Activated T-cell treated with anti-CD3 and anti-CD28 coated beads, Interleukin-2, amount 50 U/mL, for 72 hours (primary cell): ENCODE measurements at regions not wholly inside any gene's neighbourhood (a gene's known extent, or its start where the extent isn't known, plus 50 kb on each side); places are given as distances from the start of the nearest gene placed in this dataset.
"Not testable (repeated sequence)": the region's sequence is repeated elsewhere in the genome, so short reads cannot be mapped to it uniquely, and the experiment has no call there.

Experiments used
- ATAC-seq, 2 donors: fragments of 150-1000 bp; cut with Tn5 transposase; replicated peaks in 1 of 2; 2 replicates each; pipeline ENCODE4 v1.10.0; 2021; ENCODE audit warnings: moderate library complexity in 2 of 2, mild to moderate bottlenecking in 1 of 2
- DNase-seq, 2 donors: peaks; one replicate each; pipeline ENCODE4 v3.0.0; 2021 to 2022; ENCODE audit warnings: mixed read lengths in 1 of 2
- H3K27ac Mint-ChIP-seq: one replicate; pipeline ENCODE4 v1.8.0; 2022; ENCODE audit warnings: mild to moderate bottlenecking, moderate library complexity, mixed read lengths
- H3K27me3 Mint-ChIP-seq: one replicate; pipeline ENCODE4 v1.8.0; 2022; ENCODE audit warnings: low read depth, mixed read lengths
- H3K36me3 Mint-ChIP-seq, 2 donors: one replicate each; pipeline ENCODE4 v1.8.0; 2022; ENCODE audit warnings: mixed read lengths in 2 of 2, mild to moderate bottlenecking in 1 of 2; ENCODE audit not compliant: insufficient read depth in 2 of 2
- H3K4me1 Mint-ChIP-seq: one replicate; pipeline ENCODE4 v1.8.0; 2022; ENCODE audit warnings: low read depth, mixed read lengths
- H3K4me3 Mint-ChIP-seq, 2 donors: one replicate each; pipeline ENCODE4 v1.8.0; 2022; ENCODE audit warnings: mild to moderate bottlenecking in 2 of 2, mixed read lengths in 2 of 2, moderate library complexity in 2 of 2
- H3K9me3 Mint-ChIP-seq, 2 donors: one replicate each; pipeline ENCODE4 v1.8.0; 2022; ENCODE audit warnings: mixed read lengths in 2 of 2

GRCh38 chr6:9332241-9332780 lies 897.0 kb upstream of the SLC35B3 start:
- Mint-ChIP-seq H3K4me3 (no peak overlapping the region), H3K9me3 (peaks cover 2 to 3% of the 10 kb centered on the region in 2 donors), H3K4me1 (no peaks in the 10 kb centered on the region), H3K27me3 (no peaks in the 10 kb centered on the region), H3K27ac (no peak overlapping the region), H3K36me3 (no peaks in the 10 kb centered on the region)
- no peak for ATAC-seq
- DNase-seq = no peak

- no peak overlapping the region for H3K27ac Mint-ChIP-seq
- H3K27me3 Mint-ChIP-seq = no peaks in the 10 kb centered on the region
- ATAC-seq (no peak), DNase-seq (no peak)
- no peaks in the 10 kb centered on the region for H3K36me3 Mint-ChIP-seq
- H3K4me3 Mint-ChIP-seq = no peak overlapping the region
- no peaks in the 10 kb centered on the region for H3K4me1 Mint-ChIP-seq
- peaks cover 1 to 3% of the 10 kb centered on the region in 2 donors for H3K9me3 Mint-ChIP-seq
Measured at GRCh38 chr6:9316831-9317230, 881.5 kb upstream of the SLC35B3 start.

GRCh38 chr6:9315966-9316650 lies 880.8 kb upstream of the SLC35B3 start:
- Mint-ChIP-seq H3K4me1 (no peaks in the 10 kb centered on the region), H3K27ac (no peak overlapping the region), H3K4me3 (no peak overlapping the region), H3K9me3 (peaks cover under 1 to 1% of the 10 kb centered on the region in 2 donors), H3K36me3 (no peaks in the 10 kb centered on the region), H3K27me3 (no peaks in the 10 kb centered on the region)
- DNase-seq (no peak), ATAC-seq (no peak)

- H3K27ac Mint-ChIP-seq = no peak overlapping the region
- H3K9me3 Mint-ChIP-seq = peaks cover 2 to 7% of the 10 kb centered on the region in 2 donors
- no peak for DNase-seq
- no peak for ATAC-seq
- H3K36me3 Mint-ChIP-seq = no peaks in the 10 kb centered on the region
- no peaks in the 10 kb centered on the region for H3K4me1 Mint-ChIP-seq
- no peak overlapping the region for H3K4me3 Mint-ChIP-seq
- H3K27me3 Mint-ChIP-seq = no peaks in the 10 kb centered on the region
Measured at GRCh38 chr6:9308284-9308683, 872.9 kb upstream of the SLC35B3 start.

GRCh38 chr6:9307786-9308185 lies 872.4 kb upstream of the SLC35B3 start:
- DNase-seq = no peak
- Mint-ChIP-seq H3K27ac (no peak overlapping the region), H3K9me3 (peaks cover 2 to 7% of the 10 kb centered on the region in 2 donors), H3K27me3 (no peaks in the 10 kb centered on the region), H3K36me3 (no peaks in the 10 kb centered on the region), H3K4me3 (no peak overlapping the region), H3K4me1 (no peaks in the 10 kb centered on the region)
- no peak for ATAC-seq

- Mint-ChIP-seq H3K27me3 (no peaks in the 10 kb centered on the region), H3K27ac (no peak overlapping the region), H3K4me3 (no peak overlapping the region), H3K9me3 (peaks cover 2 to 7% of the 10 kb centered on the region in 2 donors), H3K36me3 (no peaks in the 10 kb centered on the region), H3K4me1 (no peaks in the 10 kb centered on the region)
- DNase-seq (no peak), ATAC-seq (no peak)
Measured at GRCh38 chr6:9307187-9307586, 871.8 kb upstream of the SLC35B3 start.

- Mint-ChIP-seq H3K4me3 (no peak overlapping the region), H3K27ac (no peak overlapping the region), H3K4me1 (no peaks in the 10 kb centered on the region), H3K36me3 (peaks cover 0 to 3% of the 10 kb centered on the region in 2 donors), H3K9me3 (peaks cover 5 to 8% of the 10 kb centered on the region in 2 donors), H3K27me3 (no peaks in the 10 kb centered on the region)
- DNase-seq (no peak), ATAC-seq (no peak)
Measured at GRCh38 chr6:9295644-9296043, 860.3 kb upstream of the SLC35B3 start.

GRCh38 chr6:9292975-9293374 lies 857.6 kb upstream of the SLC35B3 start:
- no peak for ATAC-seq
- no peak overlapping the region for H3K4me3 Mint-ChIP-seq
- no peaks in the 10 kb centered on the region for H3K27me3 Mint-ChIP-seq
- peaks cover 8 to 10% of the 10 kb centered on the region in 2 donors for H3K9me3 Mint-ChIP-seq
- no peak overlapping the region for H3K27ac Mint-ChIP-seq
- no peak for DNase-seq
- H3K36me3 Mint-ChIP-seq = peaks cover 0 to 3% of the 10 kb centered on the region in 2 donors
- no peaks in the 10 kb centered on the region for H3K4me1 Mint-ChIP-seq

GRCh38 chr6:9290342-9290741 lies 855.0 kb upstream of the SLC35B3 start:
- H3K27me3 Mint-ChIP-seq, H3K36me3 Mint-ChIP-seq, ATAC-seq, H3K4me1 Mint-ChIP-seq, DNase-seq, H3K4me3 Mint-ChIP-seq, H3K27ac Mint-ChIP-seq: not testable (repeated sequence)
- H3K9me3 Mint-ChIP-seq = peaks cover 8 to 11% of the 10 kb centered on the region in 2 donors

GRCh38 chr6:9272671-9273070 lies 837.3 kb upstream of the SLC35B3 start:
- DNase-seq (no peak), ATAC-seq (no peak)
- Mint-ChIP-seq H3K27me3 (no peaks in the 10 kb centered on the region), H3K4me1 (no peaks in the 10 kb centered on the region), H3K9me3 (peaks cover 2 to 3% of the 10 kb centered on the region in 2 donors), H3K27ac (no peak overlapping the region), H3K4me3 (no peak overlapping the region), H3K36me3 (no peaks in the 10 kb centered on the region)

- no peak overlapping the region for H3K4me3 Mint-ChIP-seq
- H3K27ac Mint-ChIP-seq = no peak overlapping the region
- DNase-seq (no peak), ATAC-seq (no peak)
- H3K9me3 Mint-ChIP-seq = peaks cover 1 to 5% of the 10 kb centered on the region in 2 donors
- H3K27me3 Mint-ChIP-seq = no peaks in the 10 kb centered on the region
- H3K4me1 Mint-ChIP-seq = no peaks in the 10 kb centered on the region
- H3K36me3 Mint-ChIP-seq = no peaks in the 10 kb centered on the region
Measured at GRCh38 chr6:9266741-9267140, 831.4 kb upstream of the SLC35B3 start.

- no peak overlapping the region for H3K27ac Mint-ChIP-seq
- no peak overlapping the region for H3K4me3 Mint-ChIP-seq
- no peaks in the 10 kb centered on the region for H3K36me3 Mint-ChIP-seq
- H3K9me3 Mint-ChIP-seq = peaks cover 2 to 8% of the 10 kb centered on the region in 2 donors
- H3K27me3 Mint-ChIP-seq = no peaks in the 10 kb centered on the region
- ATAC-seq = no peak
- DNase-seq = no peak
- H3K4me1 Mint-ChIP-seq = no peaks in the 10 kb centered on the region
Measured at GRCh38 chr6:9257215-9257614, 821.9 kb upstream of the SLC35B3 start.

GRCh38 chr6:9254251-9254650 lies 818.9 kb upstream of the SLC35B3 start:
- ATAC-seq (no peak), DNase-seq (no peak)
- Mint-ChIP-seq H3K36me3 (no peaks in the 10 kb centered on the region), H3K27ac (no peak overlapping the region), H3K27me3 (no peaks in the 10 kb centered on the region), H3K9me3 (peaks cover 0 to 3% of the 10 kb centered on the region in 2 donors), H3K4me1 (no peaks in the 10 kb centered on the region), H3K4me3 (no peak overlapping the region)

- Mint-ChIP-seq H3K4me1 (no peaks in the 10 kb centered on the region), H3K36me3 (no peaks in the 10 kb centered on the region), H3K27ac (no peak overlapping the region), H3K27me3 (no peaks in the 10 kb centered on the region), H3K9me3 (peaks cover 0 to 3% of the 10 kb centered on the region in 2 donors), H3K4me3 (no peak overlapping the region)
- ATAC-seq (no peak), DNase-seq (no peak)
Measured at GRCh38 chr6:9252799-9253198, 817.5 kb upstream of the SLC35B3 start.
